PC-3 (cell line): ENCODE measurements at regions not wholly inside any gene's neighbourhood (a gene's known extent, or its start where the extent isn't known, plus 50 kb on each side); places are given as distances from the start of the nearest gene placed in this dataset.

Source experiments
- ATAC-seq: fragments of 200-7000 bp; cut with Tn5 transposase; 2 replicates; pipeline ENCODE4 v1.9.1; 2020; ENCODE audit warnings: mild to moderate bottlenecking, moderate library complexity
- BruUV-seq: library from RNA; stranded (reverse); fragments of 400-500 nt; replicated peaks from 2 replicates; lab custom pipeline; 2021; lab: Mats Ljungman, UMichigan
- CTCF ChIA-PET: fragments of 300-600 bp; sonication (Branson Sonifier 250); formaldehyde crosslinking; loops from one replicate; lab custom pipeline; 2022; ENCODE audit warnings: antibody characterized with exemption; lab: Charles Lee
- POLR2A ChIA-PET: fragments of 300-600 bp; sonication (Branson Sonifier 250); formaldehyde crosslinking; loops from one replicate; lab custom pipeline; 2022; ENCODE audit warnings: antibody characterized with exemption; ENCODE audit not compliant: unreplicated experiment; lab: Charles Lee
- DNase-seq: peaks from one replicate; pipeline ENCODE4 v3.0.0-alpha.2; 2015
- H2AFZ ChIP-seq: fragments of 300-600 bp; sonication (generic); 2 replicates; pipeline ENCODE4 v1.6.0; 2016; ENCODE audit warnings: antibody characterized with exemption, low read length
- H3F3A ChIP-seq: fragments of 300-600 bp; sonication (generic); one replicate; pipeline ENCODE4 v1.6.0; 2017; ENCODE audit warnings: antibody characterized with exemption, low read length, control low read depth, mild to moderate bottlenecking; ENCODE audit not compliant: unreplicated experiment
- H3K27ac ChIP-seq: fragments of 300-600 bp; sonication (generic); 2 replicates; pipeline ENCODE4 v1.5.1; 2016; ENCODE audit warnings: mild to moderate bottlenecking, low read length
- H3K27me3 ChIP-seq: fragments of 300-600 bp; sonication (generic); 2 replicates; pipeline ENCODE4 v1.6.1; 2016; ENCODE audit warnings: low read length, mixed read lengths
- H3K36me3 ChIP-seq: fragments of 300-600 bp; sonication (generic); 2 replicates; pipeline ENCODE4 v1.6.1; 2016; ENCODE audit warnings: low read depth, mixed run types, low read length, mixed read lengths
- H3K4me1 ChIP-seq: fragments of 300-600 bp; sonication (generic); 2 replicates; pipeline ENCODE4 v1.5.1; 2016; ENCODE audit warnings: low read length; ENCODE audit not compliant: insufficient read depth
- H3K4me2 ChIP-seq: fragments of 300-600 bp; sonication (generic); 2 replicates; pipeline ENCODE4 v1.6.0; 2016; ENCODE audit warnings: low read length
- H3K4me3 ChIP-seq: fragments of 300-600 bp; sonication (generic); 2 replicates; pipeline ENCODE4 v1.5.1; 2016; ENCODE audit warnings: mild to moderate bottlenecking, low read length, mixed read lengths
- H3K79me2 ChIP-seq: fragments of 300-600 bp; sonication (generic); 2 replicates; pipeline ENCODE4 v1.6.1; 2017; ENCODE audit warnings: low read length, mixed read lengths
- H3K9ac ChIP-seq: fragments of 300-600 bp; sonication (generic); 2 replicates; pipeline ENCODE4 v1.6.0; 2016; ENCODE audit warnings: mild to moderate bottlenecking, low read length
- H3K9me2 ChIP-seq: fragments of 300-600 bp; sonication (generic); replicated peaks from 2 replicates; pipeline ENCODE4 v1.6.1; 2016; ENCODE audit warnings: mixed run types, low read length, mixed read lengths
- H3K9me3 ChIP-seq: fragments of 300-600 bp; sonication (generic); 2 replicates; pipeline ENCODE4 v1.6.1; 2016; ENCODE audit warnings: low read length, mixed read lengths
- H4K20me1 ChIP-seq: fragments of 300-600 bp; sonication (generic); 2 replicates; pipeline ENCODE4 v1.6.1; 2016; ENCODE audit warnings: low read length, mixed read lengths
- CTCF ChIP-seq: fragments of 300-600 bp; sonication (generic); conservative IDR thresholded peaks from 2 replicates; pipeline ENCODE4 v1.5.1; 2017; ENCODE audit warnings: antibody characterized with exemption, low read depth, mild to moderate bottlenecking, low read length
- EZH2 ChIP-seq: fragments of 300-600 bp; sonication (generic); IDR thresholded peaks from one replicate; pipeline ENCODE4 v1.6.1; 2017; ENCODE audit warnings: antibody characterized with exemption, mild to moderate bottlenecking, low read length; ENCODE audit not compliant: unreplicated experiment
- EZH2phosphoT487 ChIP-seq: fragments of 300-600 bp; sonication (generic); IDR thresholded peaks from 2 replicates; pipeline ENCODE4 v1.6.1; 2018; ENCODE audit warnings: mild to moderate bottlenecking, antibody characterized with exemption, low read length, borderline replicate concordance
- intact Hi-C: fragments of 100-400 bp; cut with micrococcal nuclease; formaldehyde crosslinking; loops from 2 replicates; pipeline ENCODE4 v1.9.0; 2023

- DNase-seq (no peak), ATAC-seq (no peak)
- CTCF ChIA-PET = no interaction called here
- no TSS peak for BruUV-seq
- POLR2A ChIA-PET = no interaction called here
- Histone ChIP-seq H3K27me3 (peaks cover 74% of the 10 kb centered on the region), H4K20me1 (no peaks in the 10 kb centered on the region), H3K36me3 (no peaks in the 10 kb centered on the region), H2AFZ (no peak overlapping the region), H3K4me2 (no peak overlapping the region), H3K9me3 (no peaks in the 10 kb centered on the region), H3K9me2 (no peaks in the 10 kb centered on the region), H3F3A (no peaks in the 10 kb centered on the region), H3K79me2 (no peaks in the 10 kb centered on the region), H3K4me3 (no peak overlapping the region), H3K4me1 (no peaks in the 10 kb centered on the region), H3K27ac (no peak overlapping the region), H3K9ac (no peak overlapping the region)
- TF ChIP-seq CTCF (no peak), EZH2 (no peak), EZH2phosphoT487 (no peak)
- intact Hi-C loops = no loop called here
Observed at GRCh38 chr6:152893187-152893586, 89.7 kb downstream of the FBXO5 start.

GRCh38 chr6:152896923-152897322 lies 85.9 kb downstream of the FBXO5 start:
- no peaks in the 10 kb centered on the region for H3K4me1 ChIP-seq
- POLR2A ChIA-PET = no interaction called here
- BruUV-seq = no TSS peak
- TF ChIP-seq EZH2phosphoT487 (no peak), EZH2 (no peak), CTCF (no peak)
- H3K4me2 ChIP-seq = no peak overlapping the region
- H3K79me2 ChIP-seq = no peaks in the 10 kb centered on the region
- peaks cover 61% of the 10 kb centered on the region for H3K27me3 ChIP-seq
- H2AFZ ChIP-seq = no peak overlapping the region
- no peak for ATAC-seq
- H3K9me3 ChIP-seq = no peaks in the 10 kb centered on the region
- H3K4me3 ChIP-seq = no peak overlapping the region
- H3K9ac ChIP-seq = no peak overlapping the region
- H3K36me3 ChIP-seq = no peaks in the 10 kb centered on the region
- H3K9me2 ChIP-seq = no peaks in the 10 kb centered on the region
- DNase-seq = no peak
- no peaks in the 10 kb centered on the region for H4K20me1 ChIP-seq
- no peak overlapping the region for H3K27ac ChIP-seq
- CTCF ChIA-PET = no interaction called here
- no peaks in the 10 kb centered on the region for H3F3A ChIP-seq
- intact Hi-C loops = no loop called here

GRCh38 chr6:152897807-152898399 lies 84.9 kb downstream of the FBXO5 start:
- Histone ChIP-seq H3K9me3 (no peaks in the 10 kb centered on the region), H3K9me2 (no peaks in the 10 kb centered on the region), H3K36me3 (no peaks in the 10 kb centered on the region), H3K79me2 (no peaks in the 10 kb centered on the region), H4K20me1 (no peaks in the 10 kb centered on the region), H3K27ac (no peak overlapping the region), H3K4me3 (no peak overlapping the region), H2AFZ (no peak overlapping the region), H3K4me2 (no peak overlapping the region), H3K9ac (no peak overlapping the region), H3K27me3 (peaks cover 61% of the 10 kb centered on the region), H3F3A (no peaks in the 10 kb centered on the region), H3K4me1 (no peaks in the 10 kb centered on the region)
- TF ChIP-seq EZH2 (no peak), CTCF (peak; percentile 69)
- intact Hi-C loops = no loop called here
- ATAC-seq (peak; percentile 80), DNase-seq (peak; percentile 75)
- ChIA-PET CTCF (no interaction called here), POLR2A (no interaction called here)
- BruUV-seq = no TSS peak
